ENCODE measurements at regions not wholly inside any gene's neighbourhood (a gene's known extent, or its start where the extent isn't known, plus 50 kb on each side); places are given as distances from the start of the nearest gene placed in this dataset.

- no peak for TF ChIP-seq CTCF (conservative IDR thresholded peaks at IDR 0.05)
- TF ChIP-seq EZH2 (IDR thresholded peaks at IDR 0.05; ENCODE audit: low read depth): no peak
These were observed 125.6 kb upstream of the RPH3A start for GRCh38 chr12:112665958-112666357.

Data from PC-9 (cell line).